K562 (cell line): ENCODE measurements at regions not wholly inside any gene's neighbourhood (a gene's known extent, or its start where the extent isn't known, plus 50 kb on each side); places are given as distances from the start of the nearest gene placed in this dataset.

Experiments used
- ATAC-seq: fragments of 200-7000 bp; cut with Tn5 transposase; 3 replicates; pipeline ENCODE4 v1.9.1; 2020; ENCODE audit warnings: moderate library complexity
- BruUV-seq: library from RNA; stranded (reverse); fragments of 400-500 nt; replicated peaks from 2 replicates; lab custom pipeline; 2021; lab: Mats Ljungman, UMichigan
- CTCF ChIA-PET: fragments of 300-600 bp; formaldehyde crosslinking; extraction: SDS; loops from one replicate; lab custom pipeline; 2021; ENCODE audit warnings: low intra/inter-chr PET ratio; lab: Yijun Ruan, JAX
- POLR2A ChIA-PET: fragments of 300-600, 350-650 bp; sonication (Branson Sonifier 250); formaldehyde crosslinking; extraction: SDS; loops from one replicate; lab custom pipeline; 2021; ENCODE audit warnings: antibody characterized with exemption, inconsistent platforms; lab: Yijun Ruan, JAX
- DNase-seq, 4 experiments: peaks; one replicate each; pipeline versions ENCODE4 v3.0.0 to v3.0.0-alpha.2; 2011 to 2018; ENCODE audit warnings: low spot score in 3 of 4, mixed read lengths in 3 of 4; ENCODE audit errors: extremely low read depth in 1 of 4
- FAIRE-seq: peaks from 2 replicates; lab custom pipeline; 2011; peaks lifted over from hg19 to GRCh38; lab: Jason Lieb, UNC
- H2AFZ ChIP-seq: 2 replicates; pipeline ENCODE4 v1.6.0; 2011; ENCODE audit warnings: low read depth, low read length, control low read depth, inconsistent platforms
- H3K27ac ChIP-seq: fragments of 200-600 bp; 3 replicates; pipeline ENCODE4 v1.8.0; 2011; ENCODE audit warnings: low read depth, mild to moderate bottlenecking, control low read depth, inconsistent platforms, low read length, moderate library complexity, mixed read lengths; ENCODE audit errors: extremely low read depth
- H3K27me3 ChIP-seq, 2 experiments: fragments of 300-600 bp in 1 of 2; 2 replicates in 1 of 2; 3 replicates in 1 of 2; pipeline versions ENCODE4 v1.6.0 to v1.8.0; 2011; ENCODE audit warnings: inconsistent platforms in 2 of 2, low read length in 2 of 2, mild to moderate bottlenecking in 1 of 2, mixed read lengths in 1 of 2, moderate library complexity in 1 of 2; ENCODE audit not compliant: control insufficient read depth in 2 of 2, insufficient read depth in 2 of 2
- H3K36me3 ChIP-seq: fragments of 300-600 bp; 3 replicates; pipeline ENCODE4 v1.8.0; 2011; ENCODE audit warnings: mild to moderate bottlenecking, low read length, inconsistent platforms; ENCODE audit not compliant: control insufficient read depth, insufficient read depth
- H3K4me1 ChIP-seq, 2 experiments: fragments of 200-600 bp in 1 of 2; replicated peaks in 1 of 2; 2 replicates in 1 of 2; 3 replicates in 1 of 2; pipeline versions ENCODE4 v1.5.1 to v1.8.0; 2011; ENCODE audit warnings: inconsistent platforms in 2 of 2, low read length in 2 of 2, mild to moderate bottlenecking in 1 of 2, mixed read lengths in 1 of 2, moderate library complexity in 1 of 2; ENCODE audit not compliant: control insufficient read depth in 2 of 2, insufficient read depth in 2 of 2
- H3K4me2 ChIP-seq: 2 replicates; pipeline ENCODE4 v1.6.1; 2011; ENCODE audit warnings: low read length, control low read depth, inconsistent platforms, mixed read lengths; ENCODE audit not compliant: insufficient read depth
- H3K4me3 ChIP-seq: fragments of 200-600 bp; sonication (generic), shearing (Covaris generic); 2 replicates; pipeline ENCODE4 v1.5.1; 2016; ENCODE audit warnings: control low read depth, inconsistent platforms
- H3K79me2 ChIP-seq: fragments of 200-600 bp; 3 replicates; pipeline ENCODE4 v1.8.0; 2011; ENCODE audit warnings: low read length, inconsistent platforms; ENCODE audit not compliant: control insufficient read depth, insufficient read depth
- H3K9ac ChIP-seq, 2 experiments: 2 replicates each; pipeline versions ENCODE4 v1.6.0 to v1.6.1; 2011; ENCODE audit warnings: low read depth in 2 of 2, low read length in 2 of 2, control low read depth in 1 of 2, inconsistent platforms in 1 of 2, mild to moderate bottlenecking in 1 of 2, mixed read lengths in 1 of 2; ENCODE audit not compliant: insufficient read depth in 1 of 2
- H3K9me1 ChIP-seq: one replicate; pipeline ENCODE4 v1.6.0; 2011; ENCODE audit warnings: inconsistent platforms, mild to moderate bottlenecking, low read length, moderate library complexity; ENCODE audit not compliant: control insufficient read depth, insufficient read depth
- H3K9me3 ChIP-seq: replicated peaks from 2 replicates; pipeline ENCODE4 v1.5.1; 2011; ENCODE audit warnings: low read depth, low read length, inconsistent platforms; ENCODE audit not compliant: control insufficient read depth, insufficient read depth
- H4K20me1 ChIP-seq: replicated peaks from 2 replicates; pipeline ENCODE4 v1.6.1; 2011; ENCODE audit warnings: low read length, inconsistent platforms, mixed read lengths; ENCODE audit not compliant: control insufficient read depth, insufficient read depth
- DACH1 ChIP-seq: fragments of 450-650 bp; IDR thresholded peaks from 2 replicates; pipeline ENCODE4 v1.6.1; 2018; ENCODE audit not compliant: partially characterized antibody
- HDAC2 ChIP-seq: fragments of 450-650 bp; IDR thresholded peaks from 2 replicates; pipeline ENCODE4 v1.6.1; 2016; ENCODE audit warnings: mild to moderate bottlenecking
- KLF6 ChIP-seq: fragments of 250-450 bp; sonication (Bioruptor Pico); IDR thresholded peaks from 2 replicates; pipeline ENCODE4 v1.4.0; 2020; ENCODE audit warnings: mild to moderate bottlenecking, moderate library complexity, borderline replicate concordance
- MTA3 ChIP-seq: fragments of 450-650 bp; formaldehyde crosslinking; IDR thresholded peaks from 2 replicates; pipeline ENCODE4 v1.6.1; 2017; ENCODE audit warnings: mild to moderate bottlenecking, borderline replicate concordance
- NBN ChIP-seq: fragments of 450-650 bp; IDR thresholded peaks from 2 replicates; pipeline ENCODE4 v1.6.1; 2016; ENCODE audit warnings: low read depth, mild to moderate bottlenecking
- NFIX ChIP-seq: fragments of 250-450 bp; sonication (Bioruptor Pico); IDR thresholded peaks from 2 replicates; pipeline ENCODE4 v1.4.0; 2020; ENCODE audit warnings: low read depth, mild to moderate bottlenecking, moderate library complexity
- SIN3B ChIP-seq: fragments of 450-650 bp; IDR thresholded peaks from 2 replicates; pipeline ENCODE4 v1.6.1; 2017; ENCODE audit warnings: low read depth, mild to moderate bottlenecking, moderate library complexity
- ZNF589 ChIP-seq: fragments of 200-800 bp; sonication (Bioruptor generic); IDR thresholded peaks from 2 replicates; pipeline ENCODE4 v1.6.1; 2016; ENCODE audit warnings: low read depth, missing genetic modification characterization, missing compliant biosample characterization
- ZNF699 ChIP-seq: fragments of 250-450 bp; sonication (Bioruptor Pico); IDR thresholded peaks from 2 replicates; pipeline ENCODE4 v1.8.0; 2021; ENCODE audit warnings: mild to moderate bottlenecking, moderate library complexity; ENCODE audit not compliant: insufficient replicate concordance
- WGBS: fragments of 100-300 bp; shearing (Covaris generic); methylation state at CpG from one replicate; pipeline ENCODE4 v1.1.6; 2016; ENCODE audit warnings: low coverage, mixed read lengths; ENCODE audit not compliant: insufficient coverage; ENCODE audit errors: missing lambda C conversion rate; 5-methylcytosine and 5-hydroxymethylcytosine counted together
- in situ Hi-C: fragments of 300-500 bp; cut with MboI; formaldehyde crosslinking; loops from 4 replicates; pipeline ENCODE4 v1.15.0; 2018; ENCODE audit warnings: inconsistent platforms, mixed read lengths
- intact Hi-C: fragments of 100-400 bp; cut with micrococcal nuclease; formaldehyde crosslinking; loops from 2 replicates; pipeline ENCODE4 v1.14.2; 2022
- TF ChIP-seq, protein P1 (sequence below): fragments of 250-450 bp; sonication (Bioruptor Pico); IDR thresholded peaks from 2 replicates; pipeline ENCODE4 v1.4.0; 2020; ENCODE audit warnings: mild to moderate bottlenecking, moderate library complexity, borderline replicate concordance
- TF ChIP-seq, protein P2 (sequence below): sonication (generic); formaldehyde crosslinking; IDR thresholded peaks from 2 replicates; pipeline ENCODE4 v1.8.1; 2023; ENCODE audit warnings: mild to moderate bottlenecking, missing genetic modification reagents, moderate library complexity
- TF ChIP-seq, protein P3 (sequence below), 2 experiments: fragments of 250-450 bp in 1 of 2; fragments of 450-650 bp in 1 of 2; sonication (Bioruptor Pico) in 1 of 2; IDR thresholded peaks; 2 replicates each; pipeline versions ENCODE4 v1.6.1 to v1.8.0; 2016 to 2021; ENCODE audit warnings: mild to moderate bottlenecking in 2 of 2, moderate library complexity in 2 of 2, missing compliant biosample characterization in 1 of 2, missing genetic modification characterization in 1 of 2

DNA sequence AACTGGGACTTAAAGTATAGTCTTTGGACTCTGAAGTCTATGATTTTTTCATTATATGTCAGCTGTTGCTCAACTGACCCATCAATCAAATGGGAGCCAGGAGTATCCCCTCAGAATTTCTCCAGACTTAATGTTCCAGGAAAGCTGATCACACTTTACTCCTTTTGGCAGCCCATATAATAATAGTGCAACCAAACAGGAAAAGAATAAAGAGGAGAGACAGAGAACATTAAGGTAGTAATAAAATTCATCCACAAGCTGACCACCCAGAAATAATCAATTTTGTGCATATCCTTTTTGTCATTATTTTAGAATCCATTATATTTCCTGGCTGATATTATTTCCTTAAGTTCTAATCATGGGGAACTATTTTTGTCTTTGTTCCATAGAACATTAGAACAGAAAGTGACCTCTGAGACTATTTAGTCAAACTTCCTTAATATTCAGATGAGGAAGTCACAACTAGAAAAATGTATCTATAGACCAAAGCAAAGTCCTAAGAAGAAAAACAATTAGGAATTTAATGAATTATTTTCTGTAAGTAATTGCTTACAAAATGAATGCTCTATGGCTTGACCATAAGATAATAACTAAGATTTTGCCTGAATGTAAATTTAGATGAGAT is 238.1 kb upstream of the SEL1L start:
- BruUV-seq = no TSS peak
- in situ Hi-C loops = no loop called here
- POLR2A ChIA-PET = no interaction called here
- no peak overlapping the region for H3K27ac ChIP-seq
- H3K9ac ChIP-seq = no peak overlapping the region
- H3K4me2 ChIP-seq = no peak overlapping the region
- H3K9me1 ChIP-seq = no peaks in the 10 kb centered on the region
- no peaks in the 10 kb centered on the region for H3K36me3 ChIP-seq
- no peak for TF ChIP-seq KLF6
- no peak for TF ChIP-seq SIN3B
- TF ChIP-seq, all 486 proteins: peak for 0
- Histone ChIP-seq H3K4me3 (no peak overlapping the region), H3K27me3 (no peaks in the 10 kb centered on the region), H3K9me3 (no peaks in the 10 kb centered on the region), H2AFZ (no peak overlapping the region), H3K4me1 (no peaks in the 10 kb centered on the region), H4K20me1 (no peaks in the 10 kb centered on the region), H3K79me2 (no peaks in the 10 kb centered on the region)
- no peak for FAIRE-seq
- intact Hi-C loops = no loop called here
- no peak for ATAC-seq
- CTCF ChIA-PET = no interaction called here
- no peak for DNase-seq

DNA sequence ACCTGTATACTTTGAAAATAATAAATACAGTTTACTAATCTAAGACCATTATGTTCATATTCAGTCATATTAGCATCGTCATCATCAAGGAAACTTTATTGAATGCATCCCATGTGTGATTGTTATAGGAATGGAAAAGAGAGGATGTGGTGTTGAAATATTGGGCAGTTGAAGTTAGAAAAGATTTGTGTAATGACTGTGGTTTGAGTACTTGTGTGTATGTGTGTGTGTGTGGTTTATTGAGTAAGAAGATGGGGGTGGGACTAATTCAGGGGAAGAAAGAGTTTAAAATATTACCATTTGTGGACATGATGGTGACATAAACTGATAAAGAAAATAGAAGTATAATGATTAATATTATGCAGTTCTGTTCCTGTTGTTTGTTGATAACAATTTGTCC is 238.7 kb upstream of the SEL1L start:
- Histone ChIP-seq H3K9me3 (no peaks in the 10 kb centered on the region), H4K20me1 (no peaks in the 10 kb centered on the region), H3K9ac (no peak overlapping the region), H3K4me3 (no peak overlapping the region), H3K4me2 (no peak overlapping the region), H3K4me1 (no peaks in the 10 kb centered on the region), H3K27me3 (no peaks in the 10 kb centered on the region), H3K27ac (no peak overlapping the region), H3K79me2 (no peaks in the 10 kb centered on the region), H2AFZ (no peak overlapping the region), H3K9me1 (no peaks in the 10 kb centered on the region), H3K36me3 (no peaks in the 10 kb centered on the region)
- in situ Hi-C loops (no loop called here), intact Hi-C loops (no loop called here)
- ChIA-PET CTCF (no interaction called here), POLR2A (no interaction called here)
- no peak for ATAC-seq
- no peak for DNase-seq
- 0% methylated on average over 1 of the region's 1 CpG for WGBS
- BruUV-seq = no TSS peak
- no peak for FAIRE-seq
- TF ChIP-seq DACH1 = no peak
- TF ChIP-seq, protein P1, sequence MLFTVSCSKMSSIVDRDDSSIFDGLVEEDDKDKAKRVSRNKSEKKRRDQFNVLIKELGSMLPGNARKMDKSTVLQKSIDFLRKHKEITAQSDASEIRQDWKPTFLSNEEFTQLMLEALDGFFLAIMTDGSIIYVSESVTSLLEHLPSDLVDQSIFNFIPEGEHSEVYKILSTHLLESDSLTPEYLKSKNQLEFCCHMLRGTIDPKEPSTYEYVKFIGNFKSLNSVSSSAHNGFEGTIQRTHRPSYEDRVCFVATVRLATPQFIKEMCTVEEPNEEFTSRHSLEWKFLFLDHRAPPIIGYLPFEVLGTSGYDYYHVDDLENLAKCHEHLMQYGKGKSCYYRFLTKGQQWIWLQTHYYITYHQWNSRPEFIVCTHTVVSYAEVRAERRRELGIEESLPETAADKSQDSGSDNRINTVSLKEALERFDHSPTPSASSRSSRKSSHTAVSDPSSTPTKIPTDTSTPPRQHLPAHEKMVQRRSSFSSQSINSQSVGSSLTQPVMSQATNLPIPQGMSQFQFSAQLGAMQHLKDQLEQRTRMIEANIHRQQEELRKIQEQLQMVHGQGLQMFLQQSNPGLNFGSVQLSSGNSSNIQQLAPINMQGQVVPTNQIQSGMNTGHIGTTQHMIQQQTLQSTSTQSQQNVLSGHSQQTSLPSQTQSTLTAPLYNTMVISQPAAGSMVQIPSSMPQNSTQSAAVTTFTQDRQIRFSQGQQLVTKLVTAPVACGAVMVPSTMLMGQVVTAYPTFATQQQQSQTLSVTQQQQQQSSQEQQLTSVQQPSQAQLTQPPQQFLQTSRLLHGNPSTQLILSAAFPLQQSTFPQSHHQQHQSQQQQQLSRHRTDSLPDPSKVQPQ (CRISPR knock-in tag) = no peak
- TF ChIP-seq, protein P2, sequence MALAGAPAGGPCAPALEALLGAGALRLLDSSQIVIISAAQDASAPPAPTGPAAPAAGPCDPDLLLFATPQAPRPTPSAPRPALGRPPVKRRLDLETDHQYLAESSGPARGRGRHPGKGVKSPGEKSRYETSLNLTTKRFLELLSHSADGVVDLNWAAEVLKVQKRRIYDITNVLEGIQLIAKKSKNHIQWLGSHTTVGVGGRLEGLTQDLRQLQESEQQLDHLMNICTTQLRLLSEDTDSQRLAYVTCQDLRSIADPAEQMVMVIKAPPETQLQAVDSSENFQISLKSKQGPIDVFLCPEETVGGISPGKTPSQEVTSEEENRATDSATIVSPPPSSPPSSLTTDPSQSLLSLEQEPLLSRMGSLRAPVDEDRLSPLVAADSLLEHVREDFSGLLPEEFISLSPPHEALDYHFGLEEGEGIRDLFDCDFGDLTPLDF (CRISPR knock-in tag) = no peak
- TF ChIP-seq HDAC2 = no peak
- TF ChIP-seq ZNF699 (CRISPR knock-in tag) = no peak
- TF ChIP-seq, protein P3, sequence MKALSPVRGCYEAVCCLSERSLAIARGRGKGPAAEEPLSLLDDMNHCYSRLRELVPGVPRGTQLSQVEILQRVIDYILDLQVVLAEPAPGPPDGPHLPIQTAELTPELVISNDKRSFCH (CRISPR knock-in tag; IDR thresholded peaks at IDR 0.05) = no peak
- TF ChIP-seq, protein P3 (tag; IDR thresholded peaks at IDR 0.05) = no peak
- no peak for TF ChIP-seq MTA3
- TF ChIP-seq NBN = no peak
- TF ChIP-seq ZNF589 (CRISPR knock-in tag) = no peak
- TF ChIP-seq NFIX (CRISPR knock-in tag) = no peak
